Forelimb muscle (tissue), 1 donor: ENCODE measurements at regions not wholly inside any gene's neighbourhood (a gene's known extent, or its start where the extent isn't known, plus 50 kb on each side); places are given as distances from the start of the nearest gene placed in this dataset.

Source experiments
- DNase-seq: peaks from one replicate; pipeline ENCODE4 v3.0.0-alpha.2; 2013; ENCODE audit warnings: low read depth

- DNase-seq, result no peak
Observed at GRCh38 chr2:239590995-239591915, 190.4 kb upstream of the HDAC4 start.

- DNase-seq, result no peak
Observed at GRCh38 chr2:239590276-239590675, 189.5 kb upstream of the HDAC4 start.

- DNase-seq, result no peak
Observed at GRCh38 chr2:239589833-239590232, 189.0 kb upstream of the HDAC4 start.

- no peak for DNase-seq
Observed at GRCh38 chr2:239589270-239589825, 188.5 kb upstream of the HDAC4 start.

GRCh38 chr2:239588451-239589269 lies 187.8 kb upstream of the HDAC4 start:
- DNase-seq, result no peak

- DNase-seq, result no peak
Observed at GRCh38 chr2:239587841-239588240, 187.0 kb upstream of the HDAC4 start.

- no peak for DNase-seq
Observed at GRCh38 chr2:239587311-239587731, 186.5 kb upstream of the HDAC4 start.

GRCh38 chr2:239586651-239587310 lies 186.0 kb upstream of the HDAC4 start:
- no peak for DNase-seq

- DNase-seq, result no peak
Observed at GRCh38 chr2:239585422-239585821, 184.6 kb upstream of the HDAC4 start.

GRCh38 chr2:239584986-239585385 lies 184.2 kb upstream of the HDAC4 start:
- no peak for DNase-seq

- no peak for DNase-seq
Observed at GRCh38 chr2:239583879-239584859, 183.3 kb upstream of the HDAC4 start.

- no peak for DNase-seq
Observed at GRCh38 chr2:239583171-239583878, 182.5 kb upstream of the HDAC4 start.

GRCh38 chr2:239582476-239582875 lies 181.7 kb upstream of the HDAC4 start:
- no peak for DNase-seq

GRCh38 chr2:239581352-239581901 lies 180.6 kb upstream of the HDAC4 start:
- DNase-seq, result no peak

GRCh38 chr2:239580199-239580527 lies 179.3 kb upstream of the HDAC4 start:
- DNase-seq, result no peak

GRCh38 chr2:239579524-239580198 lies 178.8 kb upstream of the HDAC4 start:
- no peak for DNase-seq

- DNase-seq, result no peak
Observed at GRCh38 chr2:239579081-239579480, 178.3 kb upstream of the HDAC4 start.

- no peak for DNase-seq
Observed at GRCh38 chr2:239578381-239578780, 177.6 kb upstream of the HDAC4 start.

- no peak for DNase-seq
Observed at GRCh38 chr2:239577935-239578334, 177.1 kb upstream of the HDAC4 start.
